Stomach (tissue), 4 donors: ENCODE measurements at regions not wholly inside any gene's neighbourhood (a gene's known extent, or its start where the extent isn't known, plus 50 kb on each side); places are given as distances from the start of the nearest gene placed in this dataset.

Experiments
- CTCF ChIP-seq, 7 experiments: fragments of 450-650 bp in 4 of 7; fragments of 200-600 bp in 3 of 7; sonication (generic) in 3 of 7; IDR thresholded peaks; one replicate each; pipeline ENCODE4 v1.5.1; 2016 to 2019; ENCODE audit warnings: antibody characterized with exemption in 7 of 7, control low read depth in 2 of 7, mild to moderate bottlenecking in 1 of 7
- EP300 ChIP-seq: sonication (generic); formaldehyde crosslinking; IDR thresholded peaks from one replicate; pipeline ENCODE4 v1.6.1; 2017; ENCODE audit warnings: antibody characterized with exemption
- POLR2A ChIP-seq, 4 donors: fragments of 450-650 bp; IDR thresholded peaks; one replicate each; pipeline ENCODE4 v1.6.1; 2016; ENCODE audit warnings: antibody characterized with exemption in 4 of 4, control low read depth in 2 of 4, mild to moderate bottlenecking in 1 of 4, moderate library complexity in 1 of 4

DNA sequence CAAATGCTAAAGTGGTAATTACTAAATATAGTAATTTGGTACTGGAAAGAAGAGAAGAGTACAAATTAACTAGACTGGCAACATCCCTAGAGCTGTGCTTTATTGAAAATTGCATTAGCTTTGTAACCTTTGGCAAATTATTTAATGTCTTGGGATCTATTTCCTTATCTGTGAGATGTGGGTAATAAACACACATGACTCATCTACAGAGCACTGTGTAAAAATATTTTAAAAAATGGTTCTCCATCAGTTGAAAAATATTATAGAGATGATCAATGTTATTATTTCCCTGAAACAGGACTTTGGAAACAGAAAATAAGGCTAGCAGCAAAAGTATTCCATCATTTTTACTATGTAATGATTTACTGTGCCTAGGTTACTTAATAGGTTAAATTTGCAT is 1698.8 kb upstream of the CDH9 start:
- TF ChIP-seq CTCF (IDR thresholded peaks at IDR 0.05) (no peak), POLR2A (IDR thresholded peaks at IDR 0.05) (no peak), EP300 (no peak)
